ENCODE measurements at regions not wholly inside any gene's neighbourhood (a gene's known extent, or its start where the extent isn't known, plus 50 kb on each side); places are given as distances from the start of the nearest gene placed in this dataset.

DNA sequence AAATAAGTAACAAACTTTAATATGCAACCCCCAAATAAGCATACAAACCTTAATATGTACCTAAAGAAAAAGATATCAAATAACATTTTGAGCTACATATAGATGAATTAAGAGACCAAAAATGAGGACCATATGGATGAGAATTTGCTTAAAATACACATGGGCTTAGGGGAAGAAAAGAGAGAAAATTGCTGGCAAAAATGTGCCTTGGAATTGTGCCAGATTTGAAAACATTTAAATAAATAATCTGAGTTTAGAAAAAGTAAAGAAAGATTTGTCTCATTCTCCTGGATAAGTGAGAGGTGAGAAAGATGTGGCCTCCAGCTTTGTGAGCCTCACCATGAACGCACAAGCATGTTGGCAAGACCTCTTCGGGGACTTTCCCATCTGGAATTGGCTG is 372.6 kb downstream of the SOX11 start:
- TF ChIP-seq POLR2A (IDR thresholded peaks at IDR 0.05; ENCODE audit: low read depth) (no peak), CTCF (IDR thresholded peaks at IDR 0.05) (no peak)
